ENCODE measurements at regions not wholly inside any gene's neighbourhood (a gene's known extent, or its start where the extent isn't known, plus 50 kb on each side); places are given as distances from the start of the nearest gene placed in this dataset.

DNA sequence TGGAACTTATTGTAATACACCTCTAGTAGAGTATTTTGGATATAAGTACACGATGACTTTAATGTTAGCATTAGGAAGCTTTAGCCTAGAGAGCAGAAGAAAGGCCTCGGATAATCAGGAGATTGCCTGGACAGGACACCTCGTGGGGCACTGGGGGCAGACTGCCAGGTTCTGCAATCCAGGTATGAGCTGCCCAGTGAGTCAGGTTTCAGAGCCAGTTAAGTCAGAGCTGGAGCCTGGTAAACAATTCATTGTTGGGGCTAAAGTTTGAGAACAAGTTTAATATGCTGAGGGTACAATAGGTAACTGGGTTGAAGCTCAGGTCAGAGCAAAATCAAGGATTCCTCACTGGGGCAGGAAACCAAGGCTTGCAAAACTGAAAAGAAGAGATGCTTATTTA lies 107.4 kb downstream of the RERGL start:
- ChIA-PET POLR2A (no interaction called here), CTCF (interaction anchor here (0.8 kb wide), 1 partner anchor 26 kb away, joined by 3 read pairs; no protein-coding TSS in a partner anchor)
- TF ChIP-seq, protein P1, sequence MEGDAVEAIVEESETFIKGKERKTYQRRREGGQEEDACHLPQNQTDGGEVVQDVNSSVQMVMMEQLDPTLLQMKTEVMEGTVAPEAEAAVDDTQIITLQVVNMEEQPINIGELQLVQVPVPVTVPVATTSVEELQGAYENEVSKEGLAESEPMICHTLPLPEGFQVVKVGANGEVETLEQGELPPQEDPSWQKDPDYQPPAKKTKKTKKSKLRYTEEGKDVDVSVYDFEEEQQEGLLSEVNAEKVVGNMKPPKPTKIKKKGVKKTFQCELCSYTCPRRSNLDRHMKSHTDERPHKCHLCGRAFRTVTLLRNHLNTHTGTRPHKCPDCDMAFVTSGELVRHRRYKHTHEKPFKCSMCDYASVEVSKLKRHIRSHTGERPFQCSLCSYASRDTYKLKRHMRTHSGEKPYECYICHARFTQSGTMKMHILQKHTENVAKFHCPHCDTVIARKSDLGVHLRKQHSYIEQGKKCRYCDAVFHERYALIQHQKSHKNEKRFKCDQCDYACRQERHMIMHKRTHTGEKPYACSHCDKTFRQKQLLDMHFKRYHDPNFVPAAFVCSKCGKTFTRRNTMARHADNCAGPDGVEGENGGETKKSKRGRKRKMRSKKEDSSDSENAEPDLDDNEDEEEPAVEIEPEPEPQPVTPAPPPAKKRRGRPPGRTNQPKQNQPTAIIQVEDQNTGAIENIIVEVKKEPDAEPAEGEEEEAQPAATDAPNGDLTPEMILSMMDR (IDR thresholded peaks at IDR 0.05), result no peak
- Histone ChIP-seq H3K27me3 (ENCODE audit: control insufficient read depth in 1 of 2, insufficient read depth in 2 of 2, low read length in 2 of 2) (no peaks in the 10 kb centered on the region), H3K4me1 (ENCODE audit: insufficient read depth, low read length) (no peaks in the 10 kb centered on the region), H3K9me3 (ENCODE audit: control insufficient read depth in 1 of 2, insufficient read depth in 1 of 2, low read length in 2 of 2) (no peaks in the 10 kb centered on the region), H3K36me3 (ENCODE audit: insufficient read depth, low read length) (no peaks in the 10 kb centered on the region), H3K27ac (ENCODE audit: low read depth in 1 of 2, low read length in 2 of 2) (no peak overlapping the region), H3K4me3 (ENCODE audit: low read length) (no peak overlapping the region)
- Mint-ChIP-seq H3K4me1 (ENCODE audit: low read depth) (no peaks in the 10 kb centered on the region), H3K27me3 (no peaks in the 10 kb centered on the region), H3K4me3 (no peak overlapping the region), H3K9me3 (no peaks in the 10 kb centered on the region), H3K36me3 (ENCODE audit: low read depth) (no peaks in the 10 kb centered on the region), H3K27ac (no peak overlapping the region)
- no peak for ATAC-seq (ENCODE audit: poor library complexity)
- no peak for DNase-seq
- intact Hi-C loops (cut with DNase I, micrococcal nuclease), result no loop called here

DNA sequence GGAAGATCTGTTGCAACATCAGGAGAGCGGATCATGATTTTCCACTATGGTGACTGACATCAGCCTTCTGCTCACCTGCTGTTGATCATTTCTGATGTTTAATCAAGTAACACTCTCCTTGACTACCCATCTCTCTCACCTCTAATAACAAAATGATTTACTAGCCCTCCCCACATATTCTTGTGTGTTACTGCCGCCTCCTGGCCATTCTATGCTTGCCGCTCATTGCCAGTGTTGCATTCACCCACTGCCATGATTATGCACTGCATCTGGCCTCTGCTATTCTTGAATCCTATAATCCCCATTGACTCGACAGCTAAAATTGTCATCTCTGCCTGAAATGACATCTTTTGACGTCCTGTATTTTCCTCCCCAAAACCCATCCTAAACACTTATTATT lies 113.8 kb downstream of the RERGL start:
- Mint-ChIP-seq H3K4me3 (no peak overlapping the region), H3K27me3 (no peaks in the 10 kb centered on the region), H3K36me3 (ENCODE audit: low read depth) (no peaks in the 10 kb centered on the region), H3K9me3 (peaks cover 6% of the 10 kb centered on the region), H3K4me1 (ENCODE audit: low read depth) (no peaks in the 10 kb centered on the region), H3K27ac (no peak overlapping the region)
- Histone ChIP-seq H3K9me3 (ENCODE audit: control insufficient read depth in 1 of 2, insufficient read depth in 1 of 2, low read length in 2 of 2) (no peaks in the 10 kb centered on the region), H3K27me3 (ENCODE audit: control insufficient read depth in 1 of 2, insufficient read depth in 2 of 2, low read length in 2 of 2) (no peaks in the 10 kb centered on the region), H3K4me3 (ENCODE audit: low read length) (no peak overlapping the region), H3K27ac (ENCODE audit: low read depth in 1 of 2, low read length in 2 of 2) (no peak overlapping the region), H3K36me3 (ENCODE audit: insufficient read depth, low read length) (no peaks in the 10 kb centered on the region), H3K4me1 (ENCODE audit: insufficient read depth, low read length) (no peaks in the 10 kb centered on the region)
- ChIA-PET CTCF (no interaction called here), POLR2A (no interaction called here)
- TF ChIP-seq, protein P1 (IDR thresholded peaks at IDR 0.05), result no peak
- DNase-seq, result no peak
- intact Hi-C loops (cut with DNase I, micrococcal nuclease), result no loop called here
- ATAC-seq (ENCODE audit: poor library complexity), result no peak

DNA sequence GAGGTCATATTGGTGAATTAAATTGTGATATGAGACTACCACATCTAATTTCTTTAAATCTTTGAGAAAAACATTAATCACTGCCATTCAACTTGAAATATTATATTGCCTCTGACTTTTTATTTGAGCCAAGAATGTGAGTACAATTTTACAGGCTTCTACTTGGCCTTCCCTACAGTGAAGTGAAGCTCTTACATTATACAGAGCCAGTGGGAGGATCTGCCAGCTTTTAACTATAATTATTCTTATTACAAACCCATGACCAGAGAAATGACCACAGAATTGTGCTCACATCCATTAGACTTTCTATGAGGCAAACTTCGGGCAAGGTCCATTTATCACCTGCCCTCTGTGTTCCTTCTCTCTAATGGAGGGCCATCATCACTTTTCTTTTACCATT lies 114.2 kb downstream of the RERGL start:
- Histone ChIP-seq H3K27me3 (ENCODE audit: control insufficient read depth in 1 of 2, insufficient read depth in 2 of 2, low read length in 2 of 2) (no peaks in the 10 kb centered on the region), H3K4me1 (ENCODE audit: insufficient read depth, low read length) (no peaks in the 10 kb centered on the region), H3K9me3 (ENCODE audit: control insufficient read depth in 1 of 2, insufficient read depth in 1 of 2, low read length in 2 of 2) (no peaks in the 10 kb centered on the region), H3K27ac (ENCODE audit: low read depth in 1 of 2, low read length in 2 of 2) (no peak overlapping the region), H3K36me3 (ENCODE audit: insufficient read depth, low read length) (no peaks in the 10 kb centered on the region), H3K4me3 (ENCODE audit: low read length) (no peak overlapping the region)
- H3K9me3 Mint-ChIP-seq, result peaks cover 6% of the 10 kb centered on the region
- no peak overlapping the region for H3K4me3 Mint-ChIP-seq
- POLR2A ChIA-PET, result no interaction called here
- H3K36me3 Mint-ChIP-seq (ENCODE audit: low read depth), result no peaks in the 10 kb centered on the region
- H3K4me1 Mint-ChIP-seq (ENCODE audit: low read depth), result no peaks in the 10 kb centered on the region
- TF ChIP-seq, protein P1 (IDR thresholded peaks at IDR 0.05), result no peak
- intact Hi-C loops (cut with DNase I, micrococcal nuclease), result no loop called here
- H3K27ac Mint-ChIP-seq, result no peak overlapping the region
- H3K27me3 Mint-ChIP-seq, result no peaks in the 10 kb centered on the region
- ATAC-seq (ENCODE audit: poor library complexity), result no peak
- CTCF ChIA-PET, result no interaction called here
- no peak for DNase-seq

Measured in CD4-positive, alpha-beta T cell (primary cell).